NB4 (cell line): ENCODE measurements at regions not wholly inside any gene's neighbourhood (a gene's known extent, or its start where the extent isn't known, plus 50 kb on each side); places are given as distances from the start of the nearest gene placed in this dataset.

ENCODE experiments used
- CTCF ChIP-seq: IDR thresholded peaks from one replicate; pipeline ENCODE4 v1.5.1; 2012; ENCODE audit warnings: low read depth, low read length
- MAX ChIP-seq: IDR thresholded peaks from 2 replicates; pipeline ENCODE4 v1.6.1; 2011; ENCODE audit warnings: low read depth, low read length
- POLR2A ChIP-seq: IDR thresholded peaks from 2 replicates; pipeline ENCODE4 v1.6.1; 2011; ENCODE audit warnings: mild to moderate bottlenecking; ENCODE audit not compliant: insufficient read length; ENCODE audit errors: extremely low read depth

GRCh38 chr5:124599028-124599973 is 147.1 kb downstream of the ZNF608 start:
- TF ChIP-seq CTCF (no peak), MAX (no peak), POLR2A (no peak)
